Stimulated activated CD4-positive, alpha-beta T cell treated with anti-CD3 and anti-CD28 coated beads, TNF-alpha, amount 100 ng/mL, for 48 hours (primary cell): ENCODE measurements at regions not wholly inside any gene's neighbourhood (a gene's known extent, or its start where the extent isn't known, plus 50 kb on each side); places are given as distances from the start of the nearest gene placed in this dataset.

Source experiments
- DNase-seq, 3 donors: peaks; one replicate each; pipeline ENCODE4 v3.0.0-alpha.2; 2020; ENCODE audit warnings: low read depth in 3 of 3

DNA sequence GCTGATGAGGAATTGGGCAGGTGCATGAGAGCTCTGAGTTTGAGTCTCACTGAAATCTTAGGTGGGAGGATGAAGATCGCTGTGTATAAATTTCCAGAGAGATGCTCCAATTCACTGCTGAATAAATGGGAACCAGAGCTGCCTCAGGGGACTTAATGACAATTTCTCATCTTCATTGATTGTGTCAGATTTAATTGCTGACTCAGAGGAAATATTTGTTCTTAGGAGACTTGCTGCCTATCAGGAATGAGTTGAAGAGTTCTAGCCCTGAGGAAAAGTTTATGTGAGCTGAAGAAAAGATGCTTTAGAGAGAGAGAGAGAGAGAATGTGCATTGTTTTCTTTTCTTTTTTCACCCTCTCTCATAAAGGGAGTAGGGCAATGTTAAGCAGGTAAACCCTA is 827.5 kb upstream of the WWC1 start:
- no peak for DNase-seq

DNA sequence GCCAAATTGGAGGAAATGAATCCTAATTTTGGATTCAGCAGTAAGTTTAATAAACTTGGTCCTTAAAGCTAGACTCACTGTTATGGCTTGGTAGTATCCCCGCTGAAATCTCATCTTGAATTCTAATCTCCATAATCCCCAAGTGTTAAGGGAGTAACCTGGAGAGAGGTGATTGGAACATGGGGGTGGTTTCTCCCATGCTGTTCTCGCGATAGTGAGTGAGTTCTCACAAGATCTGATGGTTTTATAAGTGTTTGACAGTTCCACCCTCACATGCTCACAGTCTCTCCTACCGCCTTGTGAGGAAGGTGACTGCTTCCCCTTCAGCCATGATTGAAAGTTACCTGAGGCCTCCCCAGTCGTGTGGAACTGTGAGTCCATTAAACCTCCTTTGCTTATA is 824.5 kb upstream of the WWC1 start:
- no peak for DNase-seq

GRCh38 chr5:167472566-167473108 is 818.8 kb upstream of the WWC1 start:
- DNase-seq, result no peak

GRCh38 chr5:167478188-167478587 is 813.3 kb upstream of the WWC1 start:
- DNase-seq, result no peak

DNA sequence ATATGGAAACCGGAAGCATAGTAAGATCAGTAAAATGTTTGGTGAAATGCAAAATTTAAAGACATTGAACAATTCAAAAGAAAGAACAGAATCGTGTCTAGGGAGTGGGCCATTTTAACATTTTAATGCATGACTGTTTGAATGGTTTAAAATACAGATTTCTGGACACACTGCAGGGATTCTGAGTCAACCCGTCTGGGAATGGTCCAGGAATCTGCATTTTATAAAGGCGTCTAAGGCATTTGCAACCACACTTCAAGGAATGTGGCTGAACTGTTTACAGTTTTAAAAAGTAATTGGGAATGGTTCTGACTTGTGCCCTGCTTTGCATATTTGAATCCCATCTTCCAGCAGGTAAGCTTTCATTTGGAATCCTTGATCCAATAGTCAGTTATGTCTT is 811.7 kb upstream of the WWC1 start:
- no peak for DNase-seq

DNA sequence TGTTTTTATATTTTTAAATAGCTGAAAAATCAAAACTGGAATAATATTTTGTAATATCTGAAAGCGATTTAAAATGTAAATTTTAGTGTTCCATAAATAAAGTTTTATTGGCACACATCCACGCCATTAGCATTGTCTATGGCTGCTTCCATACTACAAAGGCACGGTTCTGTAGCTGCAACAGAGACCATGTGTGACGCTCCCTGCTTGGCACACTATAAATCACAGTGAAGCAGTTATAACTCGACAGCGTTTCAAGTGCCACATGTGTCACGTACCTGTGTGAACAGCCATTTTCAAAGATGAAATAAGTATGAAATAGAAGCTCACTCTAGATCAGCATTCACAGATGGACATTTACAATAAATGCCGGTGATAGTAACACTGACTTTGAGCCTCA is 810.1 kb upstream of the WWC1 start:
- no peak for DNase-seq

- DNase-seq, result no peak
Observed at GRCh38 chr5:167482555-167482954, 808.9 kb upstream of the WWC1 start.

DNA sequence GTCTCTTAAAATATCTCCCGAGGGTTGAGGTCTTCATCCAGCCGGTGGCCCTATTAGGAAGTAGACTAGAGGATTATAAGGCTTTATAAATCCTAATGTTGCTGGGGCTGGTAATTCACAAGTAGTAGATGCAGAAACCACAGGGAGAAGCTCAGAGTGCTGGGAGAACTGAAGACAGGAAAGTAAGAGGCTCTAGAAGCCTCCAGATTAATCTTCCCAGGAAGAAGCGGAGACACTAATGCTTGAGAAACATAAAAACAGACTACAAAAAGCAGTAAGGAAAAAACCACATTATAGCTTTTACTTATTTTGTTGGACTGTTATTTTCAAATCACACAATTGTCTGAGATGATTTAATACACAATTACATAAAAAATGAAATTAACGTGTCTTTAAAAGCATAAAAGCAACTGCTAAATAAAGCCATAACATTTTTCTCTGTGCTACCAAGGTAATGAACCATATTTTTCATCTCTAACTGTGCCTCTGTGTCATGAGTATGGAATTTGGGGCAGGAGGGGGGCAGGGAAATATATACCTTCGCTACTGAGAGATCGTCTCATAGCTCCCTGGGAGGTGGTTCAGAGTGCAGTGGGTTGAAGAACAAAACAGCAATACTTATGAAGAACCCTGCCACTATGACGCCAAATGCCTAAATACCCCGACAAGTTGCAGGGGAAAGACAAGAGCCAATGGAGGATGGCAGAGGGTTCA is 806.2 kb upstream of the WWC1 start:
- no peak for DNase-seq

DNA sequence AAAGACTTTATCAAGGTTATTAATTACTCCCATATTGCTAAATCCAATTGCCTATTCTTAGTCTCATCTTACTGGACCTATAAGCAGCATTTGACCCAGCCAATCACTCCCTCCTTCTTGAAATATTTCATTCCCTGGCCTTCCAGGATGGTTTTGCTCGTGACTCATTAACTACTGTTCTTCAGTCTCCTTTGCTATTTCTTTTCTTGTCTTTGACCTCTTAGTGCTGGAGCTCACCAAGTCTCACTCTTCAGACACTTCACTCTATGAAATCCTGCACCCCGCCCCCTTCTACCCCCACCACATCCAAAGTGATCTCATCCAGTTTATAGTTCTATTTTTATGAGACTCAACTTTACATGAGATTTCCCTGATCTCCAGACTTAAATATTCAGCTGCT is 803.1 kb upstream of the WWC1 start:
- no peak for DNase-seq

GRCh38 chr5:167489202-167489601 is 802.2 kb upstream of the WWC1 start:
- no peak for DNase-seq

DNA sequence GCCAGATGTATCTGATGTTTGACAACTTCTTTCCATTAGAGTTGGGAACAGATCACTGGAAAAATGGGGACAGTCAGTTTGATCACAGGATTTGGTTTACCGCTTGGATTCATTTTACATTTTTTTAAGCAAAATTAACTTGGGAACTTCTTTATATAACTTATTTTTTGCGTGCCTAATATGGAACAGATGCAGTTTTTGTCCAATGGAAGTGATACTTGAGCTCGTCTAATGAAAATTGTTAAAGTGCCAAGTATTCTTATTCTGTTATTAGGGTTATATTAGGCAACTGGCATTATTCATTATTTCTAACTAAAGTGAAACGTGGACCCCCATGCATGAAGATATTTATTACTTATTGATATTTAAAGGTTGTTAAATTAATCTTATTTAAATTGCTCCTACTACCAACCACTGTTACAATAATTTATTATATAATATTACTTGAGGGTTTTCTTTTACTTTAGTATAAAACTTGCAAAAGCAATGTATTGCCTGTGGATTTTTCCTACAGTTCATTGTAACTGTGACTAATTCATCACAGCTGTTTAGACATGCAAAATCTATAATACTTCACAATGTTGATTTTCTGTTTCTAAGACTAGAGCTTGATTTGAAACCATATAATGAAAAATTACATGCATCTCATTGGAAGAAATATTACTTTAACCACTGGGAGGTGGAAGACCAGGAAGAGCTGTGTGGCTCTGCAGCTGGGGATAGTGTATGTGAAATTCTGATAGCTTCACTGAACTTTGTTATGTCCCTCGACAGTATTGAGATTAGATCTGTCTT is 787.3 kb upstream of the WWC1 start:
- no peak for DNase-seq

DNA sequence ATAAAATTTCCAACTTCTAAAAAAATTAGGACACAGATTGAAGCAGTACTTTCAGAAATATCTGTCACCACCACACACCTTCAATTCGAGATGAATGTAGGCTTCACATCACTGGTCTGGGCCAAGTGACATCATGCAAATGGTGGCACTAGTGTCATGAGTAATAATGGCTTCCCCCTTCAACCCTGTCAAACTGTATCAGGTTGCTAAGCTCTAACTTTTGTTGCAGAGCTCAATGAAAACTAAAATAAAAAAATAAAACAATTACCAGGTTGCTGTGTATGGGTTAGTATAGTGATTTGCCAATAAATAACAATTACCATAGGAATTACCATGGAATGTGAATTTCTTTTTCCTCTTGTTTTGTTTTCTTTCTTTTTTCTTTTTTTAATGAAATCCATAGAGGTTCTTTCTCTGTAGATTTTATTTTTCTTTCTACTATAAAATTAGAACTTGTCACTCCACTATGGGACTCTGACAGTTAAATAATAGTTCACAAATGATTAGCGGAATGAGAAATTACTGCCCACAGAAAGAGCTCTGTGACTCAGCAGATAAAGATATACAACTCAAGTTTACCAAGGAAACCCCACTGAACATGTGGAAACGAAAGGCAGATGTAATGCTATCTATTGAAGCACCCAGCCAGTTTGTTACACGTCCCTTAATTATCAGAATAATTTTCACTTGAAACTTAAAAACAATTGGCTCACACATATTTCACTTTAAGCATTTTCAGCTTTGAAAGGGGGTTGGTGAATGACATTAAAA is 783.8 kb upstream of the WWC1 start:
- no peak for DNase-seq

GRCh38 chr5:167509076-167509475 is 782.4 kb upstream of the WWC1 start:
- DNase-seq, result no peak

GRCh38 chr5:167511276-167511675 is 780.2 kb upstream of the WWC1 start:
- DNase-seq, result no peak

- DNase-seq, result no peak
Observed at GRCh38 chr5:167512111-167512510, 779.3 kb upstream of the WWC1 start.

- DNase-seq, result no peak
Observed at GRCh38 chr5:167513381-167513780, 778.1 kb upstream of the WWC1 start.

GRCh38 chr5:167514461-167514860 is 777.0 kb upstream of the WWC1 start:
- DNase-seq, result no peak

- DNase-seq, result no peak
Observed at GRCh38 chr5:167525004-167525403, 766.4 kb upstream of the WWC1 start.

DNA sequence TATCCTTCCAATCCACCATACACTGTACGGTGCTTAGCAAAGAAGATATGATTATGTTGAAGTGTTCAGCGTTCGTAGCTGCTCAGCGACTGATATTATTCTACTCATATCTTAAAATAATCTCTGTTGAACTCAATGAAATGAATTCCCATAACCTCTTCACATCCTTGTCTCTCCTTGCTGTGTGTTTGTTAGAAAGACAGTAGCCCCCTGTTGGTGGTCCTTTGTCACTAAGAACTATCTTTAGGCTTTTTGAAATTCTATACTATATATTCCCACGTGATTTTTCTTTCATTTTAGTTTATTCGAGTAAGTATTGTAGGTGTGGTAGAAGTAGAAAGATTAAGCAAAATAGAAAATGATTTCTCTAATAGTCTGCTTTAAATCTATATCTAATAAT is 762.8 kb upstream of the WWC1 start:
- no peak for DNase-seq

- DNase-seq, result no peak
Observed at GRCh38 chr5:167530548-167530947, 760.9 kb upstream of the WWC1 start.

GRCh38 chr5:167533814-167534795 is 757.3 kb upstream of the WWC1 start:
- no peak for DNase-seq
